ENCODE measurements at regions not wholly inside any gene's neighbourhood (a gene's known extent, or its start where the extent isn't known, plus 50 kb on each side); places are given as distances from the start of the nearest gene placed in this dataset.
A peak's percentile ranks its signal among the peaks of the same experiment; 100 is the strongest.

DNA sequence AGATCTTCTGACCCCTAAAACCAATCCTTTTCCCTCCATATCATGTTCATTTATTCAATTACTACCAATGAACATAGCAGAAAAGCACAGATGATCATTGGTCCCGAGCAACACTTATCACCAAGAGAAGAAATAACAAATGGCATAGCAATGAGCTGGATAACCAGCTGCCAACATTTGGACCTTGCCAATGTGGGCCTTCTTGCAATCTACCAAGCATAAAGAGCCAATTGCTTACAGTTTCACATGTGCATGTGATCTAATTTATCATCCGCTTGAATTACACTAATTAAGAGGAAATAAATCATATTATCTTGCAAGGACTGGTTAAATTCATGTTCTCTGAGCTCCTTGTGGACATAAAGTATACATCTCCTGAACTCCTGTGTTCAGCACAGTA lies 134.8 kb upstream of the HMGA2 start:
- Mint-ChIP-seq H3K4me3 (no peak overlapping the region), H3K27ac (no peak overlapping the region), H3K4me1 (ENCODE audit: unreplicated experiment) (peaks cover 6% of the 10 kb centered on the region), H3K36me3 (no peaks in the 10 kb centered on the region), H3K9me3 (peaks cover 9% of the 10 kb centered on the region), H3K27me3 (no peaks in the 10 kb centered on the region)
- TF ChIP-seq, protein P1, sequence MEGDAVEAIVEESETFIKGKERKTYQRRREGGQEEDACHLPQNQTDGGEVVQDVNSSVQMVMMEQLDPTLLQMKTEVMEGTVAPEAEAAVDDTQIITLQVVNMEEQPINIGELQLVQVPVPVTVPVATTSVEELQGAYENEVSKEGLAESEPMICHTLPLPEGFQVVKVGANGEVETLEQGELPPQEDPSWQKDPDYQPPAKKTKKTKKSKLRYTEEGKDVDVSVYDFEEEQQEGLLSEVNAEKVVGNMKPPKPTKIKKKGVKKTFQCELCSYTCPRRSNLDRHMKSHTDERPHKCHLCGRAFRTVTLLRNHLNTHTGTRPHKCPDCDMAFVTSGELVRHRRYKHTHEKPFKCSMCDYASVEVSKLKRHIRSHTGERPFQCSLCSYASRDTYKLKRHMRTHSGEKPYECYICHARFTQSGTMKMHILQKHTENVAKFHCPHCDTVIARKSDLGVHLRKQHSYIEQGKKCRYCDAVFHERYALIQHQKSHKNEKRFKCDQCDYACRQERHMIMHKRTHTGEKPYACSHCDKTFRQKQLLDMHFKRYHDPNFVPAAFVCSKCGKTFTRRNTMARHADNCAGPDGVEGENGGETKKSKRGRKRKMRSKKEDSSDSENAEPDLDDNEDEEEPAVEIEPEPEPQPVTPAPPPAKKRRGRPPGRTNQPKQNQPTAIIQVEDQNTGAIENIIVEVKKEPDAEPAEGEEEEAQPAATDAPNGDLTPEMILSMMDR (conservative IDR thresholded peaks at IDR 0.05), result no peak
- DNase-seq (ENCODE audit: extremely low spot score, unreplicated experiment), result no peak

GRCh38 chr12:65690477-65690876 lies 133.8 kb upstream of the HMGA2 start:
- peaks cover 15% of the 10 kb centered on the region for H3K4me1 Mint-ChIP-seq (ENCODE audit: unreplicated experiment)
- no peak for DNase-seq (ENCODE audit: extremely low spot score, unreplicated experiment)
- H3K9me3 Mint-ChIP-seq, result peaks cover 7% of the 10 kb centered on the region
- no peaks in the 10 kb centered on the region for H3K36me3 Mint-ChIP-seq
- H3K4me3 Mint-ChIP-seq, result no peak overlapping the region
- H3K27ac Mint-ChIP-seq, result no peak overlapping the region
- TF ChIP-seq, protein P1 (conservative IDR thresholded peaks at IDR 0.05), result no peak
- H3K27me3 Mint-ChIP-seq, result no peaks in the 10 kb centered on the region

DNA sequence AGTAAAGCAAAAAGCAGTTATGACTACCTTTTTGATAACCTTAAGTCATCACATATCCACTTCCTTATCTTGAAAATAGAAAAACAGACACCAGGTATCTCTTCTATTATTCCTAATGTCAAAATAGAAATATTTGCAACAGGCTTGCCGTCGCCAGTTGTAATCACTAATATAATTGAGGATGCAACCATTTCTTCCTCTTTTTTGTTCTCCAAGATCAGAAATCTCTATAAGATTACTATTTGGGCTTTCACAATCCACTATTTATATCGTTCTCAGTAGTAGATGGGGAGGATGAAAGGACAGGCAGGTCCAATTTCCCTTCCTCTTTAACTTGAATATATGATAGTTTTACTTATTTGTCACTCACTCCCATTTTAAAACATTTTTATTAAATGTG lies 130.2 kb upstream of the HMGA2 start:
- Mint-ChIP-seq H3K9me3 (peaks cover 4% of the 10 kb centered on the region), H3K4me1 (ENCODE audit: unreplicated experiment) (peaks cover 25% of the 10 kb centered on the region), H3K27ac (no peak overlapping the region), H3K36me3 (no peaks in the 10 kb centered on the region), H3K27me3 (no peaks in the 10 kb centered on the region), H3K4me3 (no peak overlapping the region)
- TF ChIP-seq, protein P1 (conservative IDR thresholded peaks at IDR 0.05), result no peak
- no peak for DNase-seq (ENCODE audit: extremely low spot score, unreplicated experiment)

GRCh38 chr12:65695113-65695865 lies 129.0 kb upstream of the HMGA2 start:
- H3K4me3 Mint-ChIP-seq, result no peak overlapping the region
- peaks cover 4% of the 10 kb centered on the region for H3K9me3 Mint-ChIP-seq
- H3K27me3 Mint-ChIP-seq, result no peaks in the 10 kb centered on the region
- peaks cover 25% of the 10 kb centered on the region for H3K4me1 Mint-ChIP-seq (ENCODE audit: unreplicated experiment)
- no peaks in the 10 kb centered on the region for H3K36me3 Mint-ChIP-seq
- DNase-seq (ENCODE audit: extremely low spot score, unreplicated experiment), result no peak
- TF ChIP-seq, protein P1 (conservative IDR thresholded peaks at IDR 0.05), result no peak
- H3K27ac Mint-ChIP-seq, result peak overlapping the region; percentile 32

DNA sequence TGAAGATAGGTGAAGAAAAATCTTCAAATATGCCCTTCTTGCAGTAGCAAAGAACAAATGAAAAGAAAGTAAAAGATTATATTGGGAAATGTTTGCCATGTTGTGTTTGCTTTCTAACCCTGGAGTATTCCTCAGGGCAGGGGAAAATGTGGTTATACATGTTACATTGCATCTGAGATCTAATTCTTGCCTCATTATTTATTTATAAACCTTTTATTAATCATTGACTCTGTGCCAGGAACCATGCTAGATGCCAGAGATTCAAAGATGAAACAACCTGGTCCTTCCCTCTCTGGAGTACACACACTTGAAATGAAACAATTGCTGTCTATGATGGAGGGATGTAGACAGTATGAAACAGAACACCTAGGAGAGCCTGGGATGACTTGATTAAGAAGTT lies 128.1 kb upstream of the HMGA2 start:
- Mint-ChIP-seq H3K36me3 (no peaks in the 10 kb centered on the region), H3K27ac (no peak overlapping the region), H3K27me3 (no peaks in the 10 kb centered on the region), H3K9me3 (no peaks in the 10 kb centered on the region), H3K4me1 (ENCODE audit: unreplicated experiment) (peaks cover 22% of the 10 kb centered on the region), H3K4me3 (no peak overlapping the region)
- TF ChIP-seq, protein P1 (conservative IDR thresholded peaks at IDR 0.05), result no peak
- no peak for DNase-seq (ENCODE audit: extremely low spot score, unreplicated experiment)

Measured in type B pancreatic cell (in vitro differentiated cells).